DND-41 (cell line): ENCODE measurements at regions not wholly inside any gene's neighbourhood (a gene's known extent, or its start where the extent isn't known, plus 50 kb on each side); places are given as distances from the start of the nearest gene placed in this dataset.

ENCODE experiments used
- ATAC-seq: fragments of 200-7000 bp; cut with Tn5 transposase; 3 replicates; pipeline ENCODE4 v1.9.1; 2021; ENCODE audit warnings: low read depth; ENCODE audit not compliant: insufficient read depth
- DNase-seq: peaks from one replicate; pipeline ENCODE4 v3.0.0-alpha.2; 2020
- H2AFZ ChIP-seq: 2 replicates; pipeline ENCODE4 v1.6.0; 2012; ENCODE audit warnings: low read depth, low read length
- H3K27ac ChIP-seq: 2 replicates; pipeline ENCODE4 v1.5.1; 2012; ENCODE audit warnings: low read length, inconsistent platforms
- H3K27me3 ChIP-seq: fragments of 200-600 bp; sonication (generic); 2 replicates; pipeline ENCODE4 v1.6.0; 2012; ENCODE audit warnings: low read length, mild to moderate bottlenecking, inconsistent platforms; ENCODE audit not compliant: insufficient read depth, poor library complexity
- H3K36me3 ChIP-seq: 2 replicates; pipeline ENCODE4 v1.5.1; 2012; ENCODE audit warnings: low read length, inconsistent platforms; ENCODE audit not compliant: insufficient read depth
- H3K4me1 ChIP-seq: 2 replicates; pipeline ENCODE4 v1.5.1; 2012; ENCODE audit warnings: mild to moderate bottlenecking, low read length; ENCODE audit not compliant: insufficient read depth
- H3K4me2 ChIP-seq: 2 replicates; pipeline ENCODE4 v1.6.0; 2012; ENCODE audit warnings: mild to moderate bottlenecking, moderate library complexity, low read length, inconsistent platforms; ENCODE audit not compliant: insufficient read depth
- H3K4me3 ChIP-seq, 2 experiments: fragments of 200-600 bp in 1 of 2; shearing (Covaris generic) in 1 of 2; 2 replicates each; pipeline ENCODE4 v1.5.1; 2012 to 2016; ENCODE audit warnings: inconsistent platforms in 2 of 2, low read length in 2 of 2, mild to moderate bottlenecking in 2 of 2, low read depth in 1 of 2, moderate library complexity in 1 of 2
- H3K79me2 ChIP-seq: 2 replicates; pipeline ENCODE4 v1.6.0; 2012; ENCODE audit warnings: low read length, inconsistent platforms; ENCODE audit not compliant: insufficient read depth
- H3K9ac ChIP-seq: 2 replicates; pipeline ENCODE4 v1.6.0; 2012; ENCODE audit warnings: low read depth, mild to moderate bottlenecking, inconsistent platforms, low read length, moderate library complexity
- H3K9me3 ChIP-seq: 2 replicates; pipeline ENCODE4 v1.5.1; 2012; ENCODE audit warnings: low read length, moderate library complexity, mild to moderate bottlenecking, inconsistent platforms; ENCODE audit not compliant: insufficient read depth, severe bottlenecking
- H4K20me1 ChIP-seq: 2 replicates; pipeline ENCODE4 v1.6.0; 2012; ENCODE audit warnings: low read length; ENCODE audit not compliant: insufficient read depth
- CTCF ChIP-seq: IDR thresholded peaks from 2 replicates; pipeline ENCODE4 v1.5.1; 2012; ENCODE audit warnings: borderline replicate concordance, low read length, moderate library complexity, mild to moderate bottlenecking; ENCODE audit not compliant: poor library complexity, severe bottlenecking; ENCODE audit errors: extremely low read depth
- EZH2 ChIP-seq: IDR thresholded peaks from 3 replicates; pipeline ENCODE4 v1.6.1; 2012; ENCODE audit warnings: borderline replicate concordance, low read depth, mild to moderate bottlenecking, moderate library complexity, low read length, inconsistent platforms; ENCODE audit not compliant: severe bottlenecking

GRCh38 chr12:104863296-104863948, 94.7 kb downstream of the SLC41A2 start:
- DNase-seq = no peak
- Histone ChIP-seq H2AFZ (no peak overlapping the region), H3K79me2 (no peaks in the 10 kb centered on the region)

GRCh38 chr12:104858611-104859543, 99.2 kb downstream of the SLC41A2 start:
- Histone ChIP-seq H3K4me2 (no peak overlapping the region), H4K20me1 (no peaks in the 10 kb centered on the region), H3K9me3 (no peaks in the 10 kb centered on the region), H3K79me2 (no peaks in the 10 kb centered on the region), H3K27ac (no peak overlapping the region), H3K4me3 (no peak overlapping the region), H3K4me1 (no peaks in the 10 kb centered on the region), H2AFZ (no peak overlapping the region), H3K36me3 (no peaks in the 10 kb centered on the region), H3K27me3 (no peaks in the 10 kb centered on the region), H3K9ac (no peak overlapping the region)
- TF ChIP-seq CTCF = no peak
- no peak for TF ChIP-seq EZH2
- DNase-seq = no peak
- no peak for ATAC-seq

More at GRCh38 chr12:104863296-104863948, 94.7 kb downstream of the SLC41A2 start:
- H3K4me2 ChIP-seq = no peak overlapping the region
- ATAC-seq = no peak
- H3K9ac ChIP-seq = no peak overlapping the region
- no peak overlapping the region for H3K27ac ChIP-seq
- peaks cover 11% of the 10 kb centered on the region for H3K4me1 ChIP-seq
- H3K4me3 ChIP-seq = no peak overlapping the region
- no peaks in the 10 kb centered on the region for H4K20me1 ChIP-seq
- H3K36me3 ChIP-seq = no peaks in the 10 kb centered on the region
- H3K9me3 ChIP-seq = no peaks in the 10 kb centered on the region
- no peaks in the 10 kb centered on the region for H3K27me3 ChIP-seq
- TF ChIP-seq CTCF (no peak), EZH2 (no peak)

GRCh38 chr12:104856531-104856930, 101.6 kb downstream of the SLC41A2 start:
- TF ChIP-seq EZH2 (no peak), CTCF (no peak)
- Histone ChIP-seq H4K20me1 (no peaks in the 10 kb centered on the region), H3K79me2 (no peaks in the 10 kb centered on the region), H3K9ac (no peak overlapping the region), H3K4me1 (no peaks in the 10 kb centered on the region), H3K36me3 (no peaks in the 10 kb centered on the region), H3K27me3 (no peaks in the 10 kb centered on the region), H3K9me3 (no peaks in the 10 kb centered on the region), H2AFZ (no peak overlapping the region), H3K27ac (no peak overlapping the region), H3K4me2 (no peak overlapping the region), H3K4me3 (no peak overlapping the region)
- no peak for DNase-seq
- ATAC-seq = no peak
